HEK293 (cell line): ENCODE measurements at regions not wholly inside any gene's neighbourhood (a gene's known extent, or its start where the extent isn't known, plus 50 kb on each side); places are given as distances from the start of the nearest gene placed in this dataset.

Experiments
- CTCF ChIA-PET: fragments of 350-600 bp; formaldehyde crosslinking; extraction: SDS; loops from one replicate; lab custom pipeline; 2021; ENCODE audit warnings: antibody characterized with exemption; lab: Yijun Ruan, JAX
- POLR2A ChIA-PET: fragments of 300-600 bp; formaldehyde crosslinking; extraction: SDS; loops from one replicate; lab custom pipeline; 2020; ENCODE audit warnings: antibody characterized with exemption, inconsistent platforms; lab: Yijun Ruan, JAX
- H3K27ac ChIP-seq: fragments of 200-500 bp; sonication (Bioruptor generic); 2 replicates; pipeline ENCODE4 v1.5.1; 2014; ENCODE audit warnings: low read depth, low read length, control low read depth, inconsistent platforms; ENCODE audit errors: extremely low read depth
- H3K36me3 ChIP-seq, 2 experiments: fragments of 200-500 bp in 1 of 2; sonication (Bioruptor generic) in 1 of 2; 1 replicate in 1 of 2; 2 replicates in 1 of 2; pipeline ENCODE4 v1.5.1; 2014 to 2017; ENCODE audit warnings: inconsistent platforms in 2 of 2, low read length in 2 of 2; ENCODE audit not compliant: control insufficient read depth in 2 of 2, insufficient read depth in 1 of 2
- H3K4me1 ChIP-seq: fragments of 200-500 bp; sonication (Bioruptor generic); 2 replicates; pipeline ENCODE4 v1.5.1; 2014; ENCODE audit warnings: mild to moderate bottlenecking, low read length, inconsistent platforms; ENCODE audit not compliant: control insufficient read depth, insufficient read depth
- H3K4me3 ChIP-seq: 2 replicates; pipeline ENCODE4 v1.5.1; 2011; ENCODE audit warnings: low read depth, mild to moderate bottlenecking, control low read depth, low read length, moderate library complexity
- H3K9me3 ChIP-seq: fragments of 200-500 bp; sonication (Bioruptor generic); 2 replicates; pipeline ENCODE4 v1.5.1; 2014; ENCODE audit warnings: low read depth, low read length, inconsistent platforms; ENCODE audit not compliant: control insufficient read depth, insufficient read depth
- EGR2 ChIP-seq: fragments of 450-650 bp; formaldehyde crosslinking; IDR thresholded peaks from 2 replicates; pipeline ENCODE4 v1.5.1; 2016; ENCODE audit warnings: low read depth, missing biosample characterization, missing genetic modification characterization
- GLIS1 ChIP-seq: fragments of 450-650 bp; formaldehyde crosslinking; IDR thresholded peaks from 2 replicates; pipeline ENCODE4 v1.5.1; 2016; ENCODE audit warnings: missing biosample characterization, missing genetic modification characterization
- MEIS1 ChIP-seq: sonication (generic); formaldehyde crosslinking; IDR thresholded peaks from 2 replicates; pipeline ENCODE4 v1.8.1; 2022; ENCODE audit warnings: missing genetic modification reagents, mild to moderate bottlenecking, borderline replicate concordance
- PRDM10 ChIP-seq: fragments of 450-650 bp; formaldehyde crosslinking; IDR thresholded peaks from 2 replicates; pipeline ENCODE4 v1.5.1; 2016; ENCODE audit warnings: missing biosample characterization, missing genetic modification characterization
- TRIM28 ChIP-seq: IDR thresholded peaks from 2 replicates; pipeline ENCODE4 v1.6.1; 2011; ENCODE audit warnings: low read length, control low read depth, borderline replicate concordance
- ZNF133 ChIP-seq: fragments of 450-650 bp; formaldehyde crosslinking; IDR thresholded peaks from 2 replicates; pipeline ENCODE4 v1.5.1; 2016; ENCODE audit warnings: missing biosample characterization, missing genetic modification characterization
- ZNF175 ChIP-seq: fragments of 450-650 bp; formaldehyde crosslinking; IDR thresholded peaks from 2 replicates; pipeline ENCODE4 v1.5.1; 2016; ENCODE audit warnings: missing biosample characterization, missing genetic modification characterization
- ZNF23 ChIP-seq: fragments of 450-650 bp; formaldehyde crosslinking; IDR thresholded peaks from 2 replicates; pipeline ENCODE4 v1.5.1; 2016; ENCODE audit warnings: missing biosample characterization, missing genetic modification characterization, borderline replicate concordance
- ZNF292 ChIP-seq: fragments of 450-650 bp; formaldehyde crosslinking; IDR thresholded peaks from 2 replicates; pipeline ENCODE4 v1.5.1; 2016; ENCODE audit warnings: low read depth, missing biosample characterization, missing genetic modification characterization, borderline replicate concordance
- ZNF366 ChIP-seq: fragments of 450-650 bp; formaldehyde crosslinking; conservative IDR thresholded peaks from 2 replicates; pipeline ENCODE4 v1.5.1; 2016; ENCODE audit warnings: missing biosample characterization, missing genetic modification characterization
- ZNF37A ChIP-seq: fragments of 450-650 bp; IDR thresholded peaks from 2 replicates; pipeline ENCODE4 v1.5.1; 2018; ENCODE audit warnings: missing biosample characterization, missing genetic modification characterization
- ZNF600 ChIP-seq: fragments of 450-650 bp; formaldehyde crosslinking; IDR thresholded peaks from 2 replicates; pipeline ENCODE4 v1.5.1; 2016; ENCODE audit warnings: missing biosample characterization, missing genetic modification characterization
- ZNF645 ChIP-seq: fragments of 450-650 bp; formaldehyde crosslinking; IDR thresholded peaks from 2 replicates; pipeline ENCODE4; 2016; ENCODE audit warnings: missing biosample characterization, missing genetic modification characterization
- ZNF670 ChIP-seq: fragments of 450-650 bp; formaldehyde crosslinking; IDR thresholded peaks from 2 replicates; pipeline ENCODE4 v1.5.1; 2016; ENCODE audit warnings: missing biosample characterization, missing genetic modification characterization, low read depth
- TF ChIP-seq, protein P1 (sequence below): fragments of 450-650 bp; formaldehyde crosslinking; IDR thresholded peaks from 2 replicates; pipeline ENCODE4 v1.5.0; 2017; ENCODE audit warnings: missing biosample characterization, missing genetic modification characterization, borderline replicate concordance
- TF ChIP-seq, protein P2 (sequence below): fragments of 450-650 bp; formaldehyde crosslinking; conservative IDR thresholded peaks from 2 replicates; pipeline ENCODE4 v1.5.1; 2016; ENCODE audit warnings: low read depth, missing biosample characterization, missing genetic modification characterization
- TF ChIP-seq, protein P3 (sequence below): fragments of 450-650 bp; formaldehyde crosslinking; IDR thresholded peaks from 2 replicates; pipeline ENCODE4 v1.5.1; 2016; ENCODE audit warnings: missing biosample characterization, missing genetic modification characterization
- TF ChIP-seq, protein P4 (sequence below): fragments of 450-650 bp; formaldehyde crosslinking; IDR thresholded peaks from 2 replicates; pipeline ENCODE4 v1.5.1; 2017; ENCODE audit warnings: missing biosample characterization, mild to moderate bottlenecking, missing genetic modification characterization, moderate library complexity

GRCh38 chr7:65731129-65731528, 141.7 kb upstream of the VKORC1L1 start (continued):
- TF ChIP-seq, protein P1, sequence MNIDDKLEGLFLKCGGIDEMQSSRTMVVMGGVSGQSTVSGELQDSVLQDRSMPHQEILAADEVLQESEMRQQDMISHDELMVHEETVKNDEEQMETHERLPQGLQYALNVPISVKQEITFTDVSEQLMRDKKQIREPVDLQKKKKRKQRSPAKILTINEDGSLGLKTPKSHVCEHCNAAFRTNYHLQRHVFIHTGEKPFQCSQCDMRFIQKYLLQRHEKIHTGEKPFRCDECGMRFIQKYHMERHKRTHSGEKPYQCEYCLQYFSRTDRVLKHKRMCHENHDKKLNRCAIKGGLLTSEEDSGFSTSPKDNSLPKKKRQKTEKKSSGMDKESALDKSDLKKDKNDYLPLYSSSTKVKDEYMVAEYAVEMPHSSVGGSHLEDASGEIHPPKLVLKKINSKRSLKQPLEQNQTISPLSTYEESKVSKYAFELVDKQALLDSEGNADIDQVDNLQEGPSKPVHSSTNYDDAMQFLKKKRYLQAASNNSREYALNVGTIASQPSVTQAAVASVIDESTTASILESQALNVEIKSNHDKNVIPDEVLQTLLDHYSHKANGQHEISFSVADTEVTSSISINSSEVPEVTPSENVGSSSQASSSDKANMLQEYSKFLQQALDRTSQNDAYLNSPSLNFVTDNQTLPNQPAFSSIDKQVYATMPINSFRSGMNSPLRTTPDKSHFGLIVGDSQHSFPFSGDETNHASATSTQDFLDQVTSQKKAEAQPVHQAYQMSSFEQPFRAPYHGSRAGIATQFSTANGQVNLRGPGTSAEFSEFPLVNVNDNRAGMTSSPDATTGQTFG (tag by site-specific recombination), result no peak
- TF ChIP-seq ZNF670 (tag by site-specific recombination), result no peak
- TF ChIP-seq ZNF600 (tag by site-specific recombination), result no peak
- no peak for TF ChIP-seq EGR2
- TF ChIP-seq ZNF37A (tag by site-specific recombination), result no peak
- TF ChIP-seq PRDM10 (tag by site-specific recombination), result no peak
- no peak for TF ChIP-seq TRIM28
- TF ChIP-seq, protein P2, sequence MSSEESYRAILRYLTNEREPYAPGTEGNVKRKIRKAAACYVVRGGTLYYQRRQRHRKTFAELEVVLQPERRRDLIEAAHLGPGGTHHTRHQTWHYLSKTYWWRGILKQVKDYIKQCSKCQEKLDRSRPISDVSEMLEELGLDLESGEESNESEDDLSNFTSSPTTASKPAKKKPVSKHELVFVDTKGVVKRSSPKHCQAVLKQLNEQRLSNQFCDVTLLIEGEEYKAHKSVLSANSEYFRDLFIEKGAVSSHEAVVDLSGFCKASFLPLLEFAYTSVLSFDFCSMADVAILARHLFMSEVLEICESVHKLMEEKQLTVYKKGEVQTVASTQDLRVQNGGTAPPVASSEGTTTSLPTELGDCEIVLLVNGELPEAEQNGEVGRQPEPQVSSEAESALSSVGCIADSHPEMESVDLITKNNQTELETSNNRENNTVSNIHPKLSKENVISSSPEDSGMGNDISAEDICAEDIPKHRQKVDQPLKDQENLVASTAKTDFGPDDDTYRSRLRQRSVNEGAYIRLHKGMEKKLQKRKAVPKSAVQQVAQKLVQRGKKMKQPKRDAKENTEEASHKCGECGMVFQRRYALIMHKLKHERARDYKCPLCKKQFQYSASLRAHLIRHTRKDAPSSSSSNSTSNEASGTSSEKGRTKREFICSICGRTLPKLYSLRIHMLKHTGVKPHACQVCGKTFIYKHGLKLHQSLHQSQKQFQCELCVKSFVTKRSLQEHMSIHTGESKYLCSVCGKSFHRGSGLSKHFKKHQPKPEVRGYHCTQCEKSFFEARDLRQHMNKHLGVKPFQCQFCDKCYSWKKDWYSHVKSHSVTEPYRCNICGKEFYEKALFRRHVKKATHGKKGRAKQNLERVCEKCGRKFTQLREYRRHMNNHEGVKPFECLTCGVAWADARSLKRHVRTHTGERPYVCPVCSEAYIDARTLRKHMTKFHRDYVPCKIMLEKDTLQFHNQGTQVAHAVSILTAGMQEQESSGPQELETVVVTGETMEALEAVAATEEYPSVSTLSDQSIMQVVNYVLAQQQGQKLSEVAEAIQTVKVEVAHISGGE (tag by site-specific recombination), result no peak
- TF ChIP-seq ZNF175 (tag by site-specific recombination), result no peak

DNA sequence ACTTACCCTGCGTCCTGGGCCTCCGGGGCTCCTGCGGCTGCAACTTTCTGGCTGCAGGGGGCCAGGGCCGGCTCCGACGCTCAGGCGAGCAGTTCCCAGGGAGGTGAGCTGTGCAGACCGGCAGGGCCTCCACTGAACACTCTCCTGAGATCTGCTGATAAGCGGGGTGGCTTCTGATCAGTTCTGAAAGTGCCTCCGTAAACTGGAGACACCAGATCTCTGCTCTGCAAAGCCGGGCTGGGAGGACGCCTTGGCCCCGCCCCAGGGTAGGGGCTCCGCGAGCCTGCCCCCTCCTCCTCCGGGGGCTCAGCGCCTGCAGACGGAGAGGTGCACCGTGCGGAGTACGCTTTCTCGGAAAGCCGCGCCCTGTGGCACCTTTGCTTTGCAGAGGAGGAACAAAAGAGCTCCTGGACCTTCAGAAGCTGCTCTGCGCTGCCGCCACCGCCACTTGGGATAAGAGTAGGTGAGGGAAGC, 141.3 kb upstream of the VKORC1L1 start:
- Histone ChIP-seq H3K4me3 (no peak overlapping the region), H3K4me1 (no peaks in the 10 kb centered on the region), H3K9me3 (no peaks in the 10 kb centered on the region), H3K27ac (no peak overlapping the region), H3K36me3 (no peaks in the 10 kb centered on the region; a peak in 1 of 3 replicates)
- CTCF ChIA-PET, result interaction anchor here (0.5 kb wide), 1 partner anchor 627 kb away, joined by 6 read pairs; no protein-coding TSS in a partner anchor
- POLR2A ChIA-PET, result no interaction called here
- TF ChIP-seq ZNF133 (tag by site-specific recombination) (no peak), GLIS1 (tag by site-specific recombination) (0 out of 2 replicates have a peak, but pooled peaks have one; percentile 19)
- TF ChIP-seq, all 188 proteins: peak for 1

DNA sequence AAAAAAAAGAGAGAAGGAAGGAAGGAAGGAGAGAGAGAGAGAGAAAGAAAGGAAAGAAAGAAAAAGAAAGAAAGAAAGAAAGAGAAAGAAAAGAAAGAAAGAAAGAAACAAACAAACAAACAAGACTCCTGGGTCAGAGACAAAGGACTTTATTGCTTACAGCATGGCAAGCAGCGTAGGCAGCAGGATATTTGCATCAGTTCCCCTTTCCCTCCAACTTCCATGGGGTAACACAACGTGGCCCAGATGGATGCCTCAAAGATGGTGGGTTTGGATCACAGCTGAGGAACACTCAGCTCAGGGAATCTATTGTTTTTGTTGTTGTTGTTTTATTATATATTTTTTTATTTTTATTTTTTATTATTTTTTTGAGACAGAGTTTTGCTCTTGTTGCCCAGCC, 128.5 kb upstream of the VKORC1L1 start:
- POLR2A ChIA-PET, result no interaction called here
- TF ChIP-seq ZNF292 (no peak), MEIS1 (CRISPR knock-in tag) (no peak), ZNF23 (tag by site-specific recombination) (no peak), ZNF366 (tag by site-specific recombination) (peak; percentile 81), ZNF645 (no peak), ZNF175 (tag by site-specific recombination) (no peak)
- TF ChIP-seq, protein P3, sequence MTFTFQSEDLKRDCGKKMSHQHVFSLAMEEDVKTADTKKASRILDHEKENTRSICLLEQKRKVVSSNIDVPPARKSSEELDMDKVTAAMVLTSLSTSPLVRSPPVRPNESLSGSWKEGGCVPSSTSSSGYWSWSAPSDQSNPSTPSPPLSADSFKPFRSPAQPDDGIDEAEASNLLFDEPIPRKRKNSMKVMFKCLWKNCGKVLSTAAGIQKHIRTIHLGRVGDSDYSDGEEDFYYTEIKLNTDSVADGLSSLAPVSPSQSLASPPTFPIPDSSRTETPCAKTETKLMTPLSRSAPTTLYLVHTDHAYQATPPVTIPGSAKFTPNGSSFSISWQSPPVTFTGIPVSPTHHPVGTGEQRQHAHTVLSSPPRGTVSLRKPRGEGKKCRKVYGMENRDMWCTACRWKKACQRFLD, result no peak
- TF ChIP-seq, protein P4, sequence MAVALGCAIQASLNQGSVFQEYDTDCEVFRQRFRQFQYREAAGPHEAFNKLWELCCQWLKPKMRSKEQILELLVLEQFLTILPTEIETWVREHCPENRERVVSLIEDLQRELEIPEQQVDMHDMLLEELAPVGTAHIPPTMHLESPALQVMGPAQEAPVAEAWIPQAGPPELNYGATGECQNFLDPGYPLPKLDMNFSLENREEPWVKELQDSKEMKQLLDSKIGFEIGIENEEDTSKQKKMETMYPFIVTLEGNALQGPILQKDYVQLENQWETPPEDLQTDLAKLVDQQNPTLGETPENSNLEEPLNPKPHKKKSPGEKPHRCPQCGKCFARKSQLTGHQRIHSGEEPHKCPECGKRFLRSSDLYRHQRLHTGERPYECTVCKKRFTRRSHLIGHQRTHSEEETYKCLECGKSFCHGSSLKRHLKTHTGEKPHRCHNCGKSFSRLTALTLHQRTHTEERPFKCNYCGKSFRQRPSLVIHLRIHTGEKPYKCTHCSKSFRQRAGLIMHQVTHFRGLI (tag by site-specific recombination), result no peak
- TF ChIP-seq, all 188 proteins: peak for 1
- Histone ChIP-seq H3K4me3 (no peak overlapping the region), H3K9me3 (no peaks in the 10 kb centered on the region), H3K36me3 (peaks cover 0 to 7% of the 10 kb centered on the region in 2 experiments; a peak in 1 of 3 replicates), H3K4me1 (no peaks in the 10 kb centered on the region), H3K27ac (no peak overlapping the region)
- CTCF ChIA-PET, result no interaction called here
